ENCODE measurements at regions not wholly inside any gene's neighbourhood (a gene's known extent, or its start where the extent isn't known, plus 50 kb on each side); places are given as distances from the start of the nearest gene placed in this dataset.

GRCh38 chr4:59217910-59218631 lies 1982.1 kb upstream of the ADGRL3 start:
- no peak for DNase-seq (ENCODE audit: extremely low read depth in 1 of 11, low read depth in 9 of 11, low spot score in 4 of 11)

GRCh38 chr4:59222221-59222620 lies 1977.9 kb upstream of the ADGRL3 start:
- DNase-seq (ENCODE audit: extremely low read depth in 1 of 11, low read depth in 9 of 11, low spot score in 4 of 11) = no peak

GRCh38 chr4:59223292-59223941 lies 1976.7 kb upstream of the ADGRL3 start:
- DNase-seq (ENCODE audit: extremely low read depth in 1 of 11, low read depth in 9 of 11, low spot score in 4 of 11) = no peak

GRCh38 chr4:59238212-59238611 lies 1961.9 kb upstream of the ADGRL3 start:
- DNase-seq (ENCODE audit: extremely low read depth in 1 of 11, low read depth in 9 of 11, low spot score in 4 of 11) = no peak

GRCh38 chr4:59240011-59240410 lies 1960.1 kb upstream of the ADGRL3 start:
- DNase-seq (ENCODE audit: extremely low read depth in 1 of 11, low read depth in 9 of 11, low spot score in 4 of 11) = no peak

GRCh38 chr4:59243038-59243437 lies 1957.1 kb upstream of the ADGRL3 start:
- DNase-seq (ENCODE audit: extremely low read depth in 1 of 11, low read depth in 9 of 11, low spot score in 4 of 11) = no peak

GRCh38 chr4:59247032-59247431 lies 1953.1 kb upstream of the ADGRL3 start:
- peak in 1 of 11 donors; percentile 1 for DNase-seq (ENCODE audit: extremely low read depth in 1 of 11, low read depth in 9 of 11, low spot score in 4 of 11)

GRCh38 chr4:59248313-59248712 lies 1951.8 kb upstream of the ADGRL3 start:
- no peak for DNase-seq (ENCODE audit: extremely low read depth in 1 of 11, low read depth in 9 of 11, low spot score in 4 of 11)

- no peak for DNase-seq (ENCODE audit: extremely low read depth in 1 of 11, low read depth in 9 of 11, low spot score in 4 of 11)
These were observed 1951.0 kb upstream of the ADGRL3 start for GRCh38 chr4:59249110-59249509.

- no peak for DNase-seq (ENCODE audit: extremely low read depth in 1 of 11, low read depth in 9 of 11, low spot score in 4 of 11)
These were observed 1942.1 kb upstream of the ADGRL3 start for GRCh38 chr4:59258002-59258401.

GRCh38 chr4:59307609-59308008 lies 1892.5 kb upstream of the ADGRL3 start:
- DNase-seq (ENCODE audit: extremely low read depth in 1 of 11, low read depth in 9 of 11, low spot score in 4 of 11) = no peak

- DNase-seq (ENCODE audit: extremely low read depth in 1 of 11, low read depth in 9 of 11, low spot score in 4 of 11) = no peak
These were observed 1885.5 kb upstream of the ADGRL3 start for GRCh38 chr4:59314637-59315036.

GRCh38 chr4:59339631-59340030 lies 1860.5 kb upstream of the ADGRL3 start:
- DNase-seq (ENCODE audit: extremely low read depth in 1 of 11, low read depth in 9 of 11, low spot score in 4 of 11) = no peak

- DNase-seq (ENCODE audit: extremely low read depth in 1 of 11, low read depth in 9 of 11, low spot score in 4 of 11) = no peak
These were observed 1858.6 kb upstream of the ADGRL3 start for GRCh38 chr4:59341506-59341905.

GRCh38 chr4:59348949-59349348 lies 1851.2 kb upstream of the ADGRL3 start:
- DNase-seq (ENCODE audit: extremely low read depth in 1 of 11, low read depth in 9 of 11, low spot score in 4 of 11) = no peak

- DNase-seq (ENCODE audit: extremely low read depth in 1 of 11, low read depth in 9 of 11, low spot score in 4 of 11) = no peak
These were observed 1830.9 kb upstream of the ADGRL3 start for GRCh38 chr4:59369229-59369628.

- DNase-seq (ENCODE audit: extremely low read depth in 1 of 11, low read depth in 9 of 11, low spot score in 4 of 11) = no peak
These were observed 1825.7 kb upstream of the ADGRL3 start for GRCh38 chr4:59374416-59374815.

- DNase-seq (ENCODE audit: extremely low read depth in 1 of 11, low read depth in 9 of 11, low spot score in 4 of 11) = no peak
These were observed 1819.2 kb upstream of the ADGRL3 start for GRCh38 chr4:59380841-59381366.

- DNase-seq (ENCODE audit: extremely low read depth in 1 of 11, low read depth in 9 of 11, low spot score in 4 of 11) = no peak
These were observed 1818.5 kb upstream of the ADGRL3 start for GRCh38 chr4:59381591-59381990.
